Cardiac fibroblast (primary cell): ENCODE measurements at regions not wholly inside any gene's neighbourhood (a gene's known extent, or its start where the extent isn't known, plus 50 kb on each side); places are given as distances from the start of the nearest gene placed in this dataset.

Experiments
- DNase-seq, 2 donors: peaks; one replicate each; pipeline versions ENCODE4 v3.0.0 to v3.0.0-alpha.2; 2010; ENCODE audit warnings: low read depth in 2 of 2
- H3K4me3 ChIP-seq, 2 donors: replicated peaks in 1 of 2; 1 replicate in 1 of 2; 2 replicates in 1 of 2; pipeline ENCODE4 v1.5.1; 2011; ENCODE audit warnings: low read depth in 2 of 2, low read length in 2 of 2, mild to moderate bottlenecking in 2 of 2, moderate library complexity in 1 of 2
- TF ChIP-seq, protein P1 (sequence below): IDR thresholded peaks from one replicate; pipeline ENCODE4 v1.5.1; 2011; ENCODE audit warnings: low read depth, mild to moderate bottlenecking, low read length, inconsistent platforms

DNA sequence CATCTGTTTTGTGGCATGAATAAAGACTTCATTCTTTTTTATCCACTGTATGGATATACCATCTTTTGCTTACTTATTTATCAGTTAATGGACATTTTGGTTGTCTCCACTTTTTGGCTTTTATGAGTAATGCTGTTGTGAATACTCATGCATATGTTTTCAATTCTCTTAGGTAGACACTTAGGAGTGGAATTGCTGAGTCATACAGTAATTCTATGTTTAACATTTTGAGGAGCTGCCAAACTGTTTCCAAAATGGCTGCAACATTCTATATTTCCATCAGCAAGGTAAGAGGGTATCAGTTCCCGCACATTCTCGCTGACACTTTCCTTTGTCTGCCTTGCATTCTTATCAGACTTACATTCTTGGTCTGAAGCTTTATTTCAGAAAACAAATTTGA is 191.1 kb downstream of the WNT5A start:
- H3K4me3 ChIP-seq: no peak overlapping the region
- peak; percentile 13 to 75 for DNase-seq
- TF ChIP-seq, protein P1, sequence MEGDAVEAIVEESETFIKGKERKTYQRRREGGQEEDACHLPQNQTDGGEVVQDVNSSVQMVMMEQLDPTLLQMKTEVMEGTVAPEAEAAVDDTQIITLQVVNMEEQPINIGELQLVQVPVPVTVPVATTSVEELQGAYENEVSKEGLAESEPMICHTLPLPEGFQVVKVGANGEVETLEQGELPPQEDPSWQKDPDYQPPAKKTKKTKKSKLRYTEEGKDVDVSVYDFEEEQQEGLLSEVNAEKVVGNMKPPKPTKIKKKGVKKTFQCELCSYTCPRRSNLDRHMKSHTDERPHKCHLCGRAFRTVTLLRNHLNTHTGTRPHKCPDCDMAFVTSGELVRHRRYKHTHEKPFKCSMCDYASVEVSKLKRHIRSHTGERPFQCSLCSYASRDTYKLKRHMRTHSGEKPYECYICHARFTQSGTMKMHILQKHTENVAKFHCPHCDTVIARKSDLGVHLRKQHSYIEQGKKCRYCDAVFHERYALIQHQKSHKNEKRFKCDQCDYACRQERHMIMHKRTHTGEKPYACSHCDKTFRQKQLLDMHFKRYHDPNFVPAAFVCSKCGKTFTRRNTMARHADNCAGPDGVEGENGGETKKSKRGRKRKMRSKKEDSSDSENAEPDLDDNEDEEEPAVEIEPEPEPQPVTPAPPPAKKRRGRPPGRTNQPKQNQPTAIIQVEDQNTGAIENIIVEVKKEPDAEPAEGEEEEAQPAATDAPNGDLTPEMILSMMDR: no peak

DNA sequence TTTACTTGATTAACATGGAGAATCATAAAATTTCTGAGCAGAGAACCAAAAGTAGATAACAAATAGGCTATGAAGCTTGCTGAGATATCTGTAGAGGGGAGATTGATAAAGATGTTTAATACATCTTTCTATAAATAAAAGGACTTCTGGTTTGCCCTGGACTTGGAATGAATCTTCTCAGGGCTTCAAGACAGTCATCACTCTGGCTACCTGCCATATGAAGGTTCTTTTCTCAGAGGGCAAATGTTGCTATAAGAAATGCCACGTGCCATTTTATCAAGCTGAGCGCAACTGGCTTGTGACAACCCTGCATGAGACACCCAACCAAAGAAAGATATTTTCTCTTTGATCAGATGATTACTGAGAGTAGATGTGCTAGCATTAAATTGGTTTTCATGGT is 192.5 kb downstream of the WNT5A start:
- H3K4me3 ChIP-seq: no peak overlapping the region
- TF ChIP-seq, protein P1: no peak
- peak in 1 of 2 donors; percentile 53 for DNase-seq

DNA sequence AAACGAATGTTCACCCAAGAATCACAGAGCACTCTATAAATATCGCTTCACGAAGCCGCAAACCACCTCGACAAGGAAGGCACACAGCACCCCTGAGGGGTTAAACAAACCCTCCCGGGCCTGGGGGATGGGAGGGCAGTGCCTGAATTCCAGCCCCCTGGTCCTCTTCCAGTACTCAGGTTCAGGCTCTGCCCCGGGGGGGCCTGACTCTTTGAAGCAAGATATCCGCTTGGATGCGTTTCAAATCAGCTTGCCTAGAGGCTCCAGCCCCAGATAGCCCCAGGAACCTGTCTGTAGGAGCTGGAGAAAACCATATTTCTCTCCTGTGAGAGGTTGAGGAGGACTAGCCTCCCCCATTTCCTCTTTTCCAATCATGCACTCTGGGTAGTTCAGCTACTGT is 194.7 kb downstream of the WNT5A start:
- TF ChIP-seq, protein P1: no peak
- DNase-seq: no peak
- no peak overlapping the region for H3K4me3 ChIP-seq

DNA sequence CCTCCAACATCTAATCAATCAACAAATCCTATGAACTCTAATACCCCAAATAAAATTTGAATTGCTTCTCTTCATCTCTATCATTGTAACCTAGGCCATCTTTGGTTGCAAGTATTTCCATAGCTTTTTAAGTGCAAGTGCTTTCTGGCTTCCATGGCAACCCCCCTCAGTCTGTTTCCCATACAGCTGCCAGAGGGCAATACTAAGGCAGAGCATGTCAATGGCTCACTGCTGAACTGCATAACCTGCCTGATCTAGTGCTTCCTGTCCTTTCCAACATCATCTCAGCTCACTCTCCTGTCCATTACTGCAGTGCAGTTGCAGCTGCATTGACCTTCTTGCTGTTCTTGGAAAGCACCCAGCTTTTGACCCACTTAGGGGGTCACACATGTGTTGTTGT is 198.4 kb downstream of the WNT5A start:
- TF ChIP-seq, protein P1: no peak
- no peak for DNase-seq

DNA sequence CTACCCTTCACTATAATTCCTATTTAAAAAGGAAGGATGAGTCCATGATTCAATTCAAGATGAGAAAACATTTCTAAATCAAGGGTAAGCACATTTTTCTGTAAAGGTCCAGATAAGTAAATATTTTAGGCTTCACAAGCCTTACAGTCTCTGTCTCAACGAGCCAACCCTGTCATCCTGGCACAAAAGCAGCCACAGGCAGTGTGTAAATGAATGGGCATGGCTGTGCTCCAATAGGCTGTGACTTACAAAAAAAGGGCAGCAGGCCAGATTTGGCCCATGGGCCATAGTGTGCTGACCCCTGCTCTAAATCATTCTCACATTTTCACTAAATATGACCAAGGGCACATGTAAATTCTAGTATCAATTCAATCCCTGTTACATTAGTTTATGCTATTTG is 200.4 kb downstream of the WNT5A start:
- TF ChIP-seq, protein P1: no peak
- DNase-seq: no peak
- no peak overlapping the region for H3K4me3 ChIP-seq

More for the DNA sequence above, 198.4 kb downstream of the WNT5A start:
- no peak overlapping the region for H3K4me3 ChIP-seq

DNA sequence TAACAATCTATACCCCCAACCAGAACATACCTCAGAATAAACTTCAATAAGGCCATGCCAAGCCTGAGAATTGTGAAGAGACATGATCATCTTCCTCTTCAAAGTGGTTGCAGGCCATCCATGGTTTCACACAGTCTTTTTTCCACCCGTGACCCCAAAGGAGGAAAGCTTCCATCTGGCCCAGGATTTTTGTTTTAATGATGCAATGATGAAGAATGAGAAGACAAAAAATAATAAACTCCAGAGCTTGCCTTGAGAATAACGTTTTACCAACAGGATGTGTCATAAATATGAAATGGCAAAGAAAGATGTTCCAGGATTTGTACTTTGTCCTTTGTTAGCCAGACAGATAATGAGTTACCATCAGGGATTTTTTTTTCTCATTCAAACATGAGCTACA is 201.9 kb downstream of the WNT5A start:
- peak in 1 of 2 donors; percentile 42 for DNase-seq
- TF ChIP-seq, protein P1: no peak
- H3K4me3 ChIP-seq: no peak overlapping the region

DNA sequence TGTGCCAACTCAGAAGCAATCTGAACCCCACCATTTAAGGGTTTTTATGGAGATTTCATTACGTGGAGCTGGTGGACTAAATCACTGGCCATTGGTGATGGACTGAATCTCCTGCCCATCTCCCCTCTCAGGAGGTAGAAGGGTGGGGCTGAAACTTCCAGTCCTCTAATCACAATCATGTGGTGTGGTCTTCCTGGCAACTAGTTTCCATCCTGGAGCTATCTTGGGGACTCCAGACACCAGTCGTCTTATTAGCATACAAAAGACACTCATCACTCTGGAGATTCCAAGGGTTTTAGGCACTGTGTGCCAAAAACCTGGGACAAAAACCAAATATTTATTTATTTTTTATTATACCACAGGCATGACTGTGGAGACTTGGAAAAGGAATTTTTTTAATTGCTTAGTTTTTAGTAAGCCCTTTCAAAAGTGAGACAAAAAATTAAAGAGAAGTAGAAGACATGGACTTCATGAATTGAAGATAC is 203.6 kb downstream of the WNT5A start:
- H3K4me3 ChIP-seq: no peak overlapping the region
- DNase-seq: no peak
- TF ChIP-seq, protein P1: no peak
